Gastroesophageal sphincter (tissue), 2 donors: ENCODE measurements at regions not wholly inside any gene's neighbourhood (a gene's known extent, or its start where the extent isn't known, plus 50 kb on each side); places are given as distances from the start of the nearest gene placed in this dataset.

ENCODE experiments used
- EP300 ChIP-seq: sonication (generic); formaldehyde crosslinking; IDR thresholded peaks from one replicate; pipeline ENCODE4 v1.6.1; 2017; ENCODE audit warnings: antibody characterized with exemption, mild to moderate bottlenecking
- POLR2AphosphoS5 ChIP-seq: sonication (generic); formaldehyde crosslinking; IDR thresholded peaks from one replicate; pipeline ENCODE4 v1.6.1; 2017; ENCODE audit warnings: antibody characterized with exemption

DNA sequence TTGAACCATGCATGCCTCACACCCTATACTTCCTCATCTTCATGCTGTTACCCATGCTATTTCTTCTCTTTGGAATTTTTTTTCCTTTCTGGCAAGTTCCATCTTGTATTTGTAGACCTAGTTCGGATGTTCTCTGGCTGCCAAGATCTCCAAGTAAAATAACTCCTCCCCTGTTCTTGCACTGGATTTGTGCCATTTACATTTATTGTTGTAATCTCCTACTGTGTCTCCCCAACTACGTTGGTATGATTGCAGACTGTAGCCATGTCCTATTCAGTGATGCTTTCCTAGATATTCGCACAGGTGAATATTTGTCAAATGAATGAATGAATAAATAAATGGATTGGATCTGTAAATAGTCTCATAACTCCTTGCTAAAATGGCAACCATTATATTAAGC, 546.0 kb downstream of the MN1 start:
- no peak for TF ChIP-seq EP300
- TF ChIP-seq POLR2AphosphoS5 = no peak
